Subcutaneous abdominal adipose tissue (tissue), 5 donors: ENCODE measurements at regions not wholly inside any gene's neighbourhood (a gene's known extent, or its start where the extent isn't known, plus 50 kb on each side); places are given as distances from the start of the nearest gene placed in this dataset.

Source experiments
- H3K27ac ChIP-seq: one replicate; pipeline ENCODE4 v1.7.0; 2013; ENCODE audit warnings: low read depth, mild to moderate bottlenecking, inconsistent platforms, low read length, moderate library complexity
- H3K27me3 ChIP-seq, 5 donors: one replicate each; pipeline ENCODE4 v1.7.0; 2013; ENCODE audit warnings: low read length in 5 of 5, inconsistent platforms in 1 of 5; ENCODE audit not compliant: control insufficient read depth in 5 of 5, insufficient read depth in 4 of 5
- H3K36me3 ChIP-seq, 5 donors: one replicate each; pipeline ENCODE4 v1.7.0; 2013; ENCODE audit warnings: low read length in 5 of 5; ENCODE audit not compliant: control insufficient read depth in 5 of 5, insufficient read depth in 5 of 5
- H3K4me1 ChIP-seq, 5 donors: one replicate each; pipeline ENCODE4 v1.7.0; 2013; ENCODE audit warnings: low read length in 5 of 5, mild to moderate bottlenecking in 3 of 5, moderate library complexity in 1 of 5; ENCODE audit not compliant: control insufficient read depth in 5 of 5, insufficient read depth in 5 of 5
- H3K4me3 ChIP-seq, 5 donors: one replicate each; pipeline ENCODE4 v1.7.0; 2013; ENCODE audit warnings: low read length in 5 of 5, low read depth in 1 of 5
- H3K9ac ChIP-seq, 5 donors: one replicate each; pipeline ENCODE4 v1.7.0; 2013; ENCODE audit warnings: low read length in 5 of 5, mild to moderate bottlenecking in 4 of 5, moderate library complexity in 3 of 5
- H3K9me3 ChIP-seq, 5 donors: one replicate each; pipeline ENCODE4 v1.7.0; 2013; ENCODE audit warnings: low read length in 5 of 5; ENCODE audit not compliant: control insufficient read depth in 5 of 5
- donor health status: healthy.
- donor health status: healthy.
- donor health status: healthy.
- donor health status: healthy.
- donor health status: healthy.

DNA sequence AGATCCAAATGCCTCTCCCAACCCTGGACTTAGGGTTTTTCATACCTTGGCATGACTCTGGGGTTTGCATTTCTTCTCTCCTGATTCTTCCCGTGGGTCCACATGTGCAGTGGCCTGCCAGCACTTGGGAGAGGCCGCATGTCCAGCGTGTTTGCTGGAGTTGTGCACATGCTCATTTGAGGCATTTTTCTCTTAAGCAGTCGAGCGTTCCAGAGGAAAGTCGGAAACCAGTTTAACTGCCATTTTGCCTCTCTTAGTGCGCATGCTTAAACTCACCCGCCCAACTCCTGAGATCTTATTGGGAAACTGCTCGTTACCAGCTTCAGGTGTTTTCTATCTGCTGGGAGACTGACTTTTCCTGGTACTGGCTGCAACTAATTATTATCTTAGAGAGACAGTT lies 888.4 kb upstream of the PHF14 start:
- Histone ChIP-seq H3K9me3 (no peaks in the 10 kb centered on the region), H3K36me3 (no peaks in the 10 kb centered on the region), H3K27ac (no peak overlapping the region)

DNA sequence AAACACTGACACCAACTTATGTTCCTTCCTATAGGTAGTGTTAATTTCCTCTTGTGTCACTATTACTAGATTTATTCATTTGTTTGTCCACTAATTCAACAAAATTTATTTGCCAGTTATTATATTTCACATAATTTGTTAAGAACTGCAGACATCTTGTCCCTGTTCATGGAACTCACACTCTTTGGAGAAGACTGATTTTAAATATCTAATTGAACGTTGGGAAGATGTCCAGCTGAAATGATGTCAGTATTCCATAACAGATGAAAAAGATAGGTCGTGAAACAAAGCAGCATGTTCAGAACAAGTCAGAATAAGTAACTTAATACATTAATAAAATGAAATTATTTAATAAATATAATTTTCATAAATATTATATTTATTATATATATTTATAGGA lies 873.1 kb upstream of the PHF14 start:
- Histone ChIP-seq H3K9me3 (no peaks in the 10 kb centered on the region), H3K27me3 (no peaks in the 10 kb centered on the region), H3K9ac (no peak overlapping the region), H3K27ac (no peak overlapping the region), H3K4me3 (no peak overlapping the region), H3K36me3 (no peaks in the 10 kb centered on the region), H3K4me1 (no peaks in the 10 kb centered on the region)

More for the DNA sequence above, 888.4 kb upstream of the PHF14 start:
- Histone ChIP-seq H3K9ac (no peak overlapping the region), H3K4me3 (no peak overlapping the region), H3K27me3 (no peaks in the 10 kb centered on the region), H3K4me1 (no peaks in the 10 kb centered on the region)

DNA sequence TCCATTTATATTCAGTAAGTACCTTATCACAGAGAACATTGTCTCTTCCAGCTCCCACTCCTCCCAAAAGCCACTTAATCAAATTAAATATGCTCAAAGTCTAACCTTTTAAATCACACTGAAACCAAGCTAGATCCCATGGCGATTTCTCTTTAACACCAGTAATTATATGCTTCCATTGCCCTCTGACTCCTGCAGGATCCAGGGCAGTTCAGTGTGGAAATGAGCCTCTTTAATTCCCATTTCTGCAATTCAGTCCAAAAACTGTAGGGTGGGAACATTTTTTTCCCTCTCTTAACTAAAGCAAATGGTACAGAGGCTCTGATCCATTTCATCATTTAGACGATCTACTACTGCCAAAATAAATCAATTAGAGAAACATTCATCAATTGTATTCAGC lies 872.3 kb upstream of the PHF14 start:
- no peaks in the 10 kb centered on the region for H3K27me3 ChIP-seq
- H3K4me1 ChIP-seq = no peaks in the 10 kb centered on the region
- H3K27ac ChIP-seq = no peak overlapping the region
- H3K9ac ChIP-seq = no peak overlapping the region
- H3K4me3 ChIP-seq = no peak overlapping the region
- H3K9me3 ChIP-seq = no peaks in the 10 kb centered on the region
- H3K36me3 ChIP-seq = no peaks in the 10 kb centered on the region

DNA sequence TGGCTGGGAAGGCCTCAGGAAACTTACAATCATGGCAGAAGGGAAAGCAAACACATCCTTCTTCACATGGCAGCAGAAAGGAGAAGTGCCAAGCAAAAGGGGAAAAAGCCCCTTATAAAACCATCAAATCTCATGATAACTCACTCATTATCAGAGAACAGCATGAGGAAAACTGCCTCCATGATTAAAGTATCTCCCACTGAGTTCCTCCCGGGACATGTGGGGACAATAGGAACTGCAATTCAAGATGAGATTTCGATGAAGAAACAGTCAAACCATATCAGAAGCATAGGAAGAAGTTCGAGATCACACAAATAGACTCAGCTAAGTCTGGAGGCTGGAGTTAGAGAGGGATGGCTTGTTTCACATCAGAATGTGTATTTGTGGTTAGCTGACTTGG lies 869.4 kb upstream of the PHF14 start:
- Histone ChIP-seq H3K4me1 (no peaks in the 10 kb centered on the region), H3K9ac (no peak overlapping the region)

DNA sequence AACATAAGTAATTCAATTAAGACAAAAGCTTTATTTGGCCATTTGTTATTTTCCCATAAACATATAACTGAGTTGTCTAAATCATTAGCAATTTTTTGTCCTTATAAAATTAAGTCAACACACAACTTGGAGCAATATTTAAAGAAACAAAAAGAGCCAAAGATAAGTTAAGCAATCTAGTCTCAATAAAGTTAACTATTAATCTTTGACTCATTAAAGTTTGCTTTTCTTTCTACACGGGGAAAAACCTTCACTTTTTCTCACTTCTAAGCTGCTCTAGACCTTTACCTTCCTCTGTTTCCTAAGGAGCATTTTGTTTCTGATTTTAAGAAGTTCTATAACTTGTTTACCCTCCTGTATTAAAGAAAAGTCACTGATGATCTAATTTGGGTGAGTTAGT lies 867.1 kb upstream of the PHF14 start:
- Histone ChIP-seq H3K9ac (no peak overlapping the region), H3K27ac (no peak overlapping the region), H3K27me3 (no peaks in the 10 kb centered on the region)

More for the DNA sequence above, 869.4 kb upstream of the PHF14 start:
- Histone ChIP-seq H3K27me3 (no peaks in the 10 kb centered on the region), H3K36me3 (no peaks in the 10 kb centered on the region), H3K9me3 (no peaks in the 10 kb centered on the region), H3K4me3 (no peak overlapping the region), H3K27ac (no peak overlapping the region)

DNA sequence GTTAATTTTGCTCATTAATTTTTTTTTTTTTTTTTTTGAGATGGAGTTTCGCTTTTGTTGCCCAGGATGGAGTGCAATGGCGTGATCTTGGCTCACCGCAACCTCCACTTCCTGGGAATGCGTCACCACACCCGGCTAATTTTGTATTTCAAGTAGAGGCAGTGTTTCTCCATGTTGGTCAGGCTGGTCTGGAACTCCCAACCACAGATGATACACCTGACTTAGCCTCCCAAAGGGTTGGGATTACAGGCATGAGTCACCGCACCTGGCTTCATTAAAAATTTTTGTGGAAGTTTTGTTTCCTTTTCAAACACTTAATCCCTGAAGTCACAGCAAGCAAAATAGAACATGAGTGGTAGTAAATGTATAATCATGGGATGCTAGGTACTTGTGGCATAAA lies 857.2 kb upstream of the PHF14 start:
- Histone ChIP-seq H3K36me3 (no peaks in the 10 kb centered on the region), H3K9me3 (peaks cover 0 to 3% (median 0%) of the 10 kb centered on the region in 5 donors), H3K27ac (no peak overlapping the region), H3K27me3 (no peaks in the 10 kb centered on the region), H3K4me3 (no peak overlapping the region), H3K9ac (no peak overlapping the region), H3K4me1 (no peaks in the 10 kb centered on the region)

More for the DNA sequence above, 867.1 kb upstream of the PHF14 start:
- Histone ChIP-seq H3K4me3 (no peak overlapping the region), H3K4me1 (no peaks in the 10 kb centered on the region), H3K9me3 (no peaks in the 10 kb centered on the region), H3K36me3 (no peaks in the 10 kb centered on the region)

DNA sequence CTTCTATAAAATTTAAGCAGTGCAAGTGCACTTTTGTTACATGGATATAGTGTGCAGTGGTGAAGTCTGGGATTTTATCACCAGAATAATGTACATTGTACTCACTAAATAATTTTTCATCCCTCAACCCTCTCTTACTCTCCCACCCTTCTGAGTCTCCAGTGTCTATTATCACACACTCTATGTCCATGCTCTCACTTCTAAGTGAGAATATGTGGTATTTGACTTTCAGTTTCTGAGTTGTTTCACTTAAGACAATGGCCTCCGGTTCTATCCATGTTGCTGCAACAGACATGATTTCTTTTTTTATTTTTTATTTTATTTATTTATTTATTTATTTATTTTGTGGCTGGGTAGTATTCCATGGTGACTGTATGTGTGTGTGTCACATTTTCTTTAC lies 855.9 kb upstream of the PHF14 start:
- H3K36me3 ChIP-seq = no peaks in the 10 kb centered on the region
- H3K9me3 ChIP-seq = peaks cover 0 to 3% (median 0%) of the 10 kb centered on the region in 5 donors
- peaks cover 0 to 7% (median 0%) of the 10 kb centered on the region in 5 donors for H3K4me1 ChIP-seq
- no peak overlapping the region for H3K27ac ChIP-seq
- H3K4me3 ChIP-seq = no peak overlapping the region
- no peak overlapping the region for H3K9ac ChIP-seq
- no peaks in the 10 kb centered on the region for H3K27me3 ChIP-seq

DNA sequence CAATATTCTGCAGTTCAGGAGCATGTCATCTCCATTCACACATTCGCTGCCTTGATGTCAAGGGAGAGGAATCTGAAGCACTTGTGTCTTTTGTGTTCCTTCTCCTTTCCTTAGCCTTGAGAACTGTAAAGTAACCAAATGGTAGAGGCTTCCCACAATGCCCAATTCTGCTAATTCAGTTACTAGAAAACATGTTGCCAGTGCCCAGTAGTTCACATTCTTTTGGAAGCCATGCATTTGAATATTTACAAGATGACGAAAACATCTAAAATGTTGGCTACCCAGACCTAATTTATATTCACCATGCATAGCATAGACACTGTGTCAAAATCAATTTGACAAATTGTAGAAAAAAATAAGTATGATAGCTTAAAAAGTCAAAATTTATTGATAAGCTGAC lies 852.7 kb upstream of the PHF14 start:
- no peak overlapping the region for H3K27ac ChIP-seq
- H3K36me3 ChIP-seq = no peaks in the 10 kb centered on the region
- peaks cover 0 to 10% (median 0%) of the 10 kb centered on the region in 5 donors for H3K4me1 ChIP-seq
- H3K4me3 ChIP-seq = no peak overlapping the region
- no peaks in the 10 kb centered on the region for H3K27me3 ChIP-seq
- H3K9me3 ChIP-seq = peaks cover 0 to 3% (median 0%) of the 10 kb centered on the region in 5 donors
- no peak overlapping the region for H3K9ac ChIP-seq

DNA sequence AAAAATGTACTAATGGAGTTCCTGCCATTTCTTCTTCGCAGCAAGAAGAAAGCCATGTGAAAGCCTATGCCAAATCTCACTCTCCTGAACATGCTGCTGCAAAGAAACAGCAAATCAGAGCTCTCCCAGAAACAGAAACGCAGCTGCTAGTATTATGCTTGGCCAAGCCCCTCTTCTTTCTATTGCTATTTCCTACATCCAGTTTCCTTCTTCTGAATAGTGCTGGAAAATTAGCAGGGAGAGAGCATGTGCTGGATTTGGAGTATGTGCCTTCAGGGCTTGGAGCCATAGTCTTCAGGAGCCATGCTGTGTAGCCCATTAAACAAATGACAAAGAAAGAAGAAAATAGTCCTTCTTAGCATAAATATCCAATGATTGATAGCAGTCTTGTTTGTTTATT lies 852.0 kb upstream of the PHF14 start:
- Histone ChIP-seq H3K9me3 (peaks cover 0 to 3% (median 0%) of the 10 kb centered on the region in 5 donors), H3K27me3 (no peaks in the 10 kb centered on the region), H3K9ac (no peak overlapping the region), H3K36me3 (no peaks in the 10 kb centered on the region), H3K4me3 (no peak overlapping the region), H3K27ac (no peak overlapping the region), H3K4me1 (peaks cover 0 to 10% (median 0%) of the 10 kb centered on the region in 5 donors)

DNA sequence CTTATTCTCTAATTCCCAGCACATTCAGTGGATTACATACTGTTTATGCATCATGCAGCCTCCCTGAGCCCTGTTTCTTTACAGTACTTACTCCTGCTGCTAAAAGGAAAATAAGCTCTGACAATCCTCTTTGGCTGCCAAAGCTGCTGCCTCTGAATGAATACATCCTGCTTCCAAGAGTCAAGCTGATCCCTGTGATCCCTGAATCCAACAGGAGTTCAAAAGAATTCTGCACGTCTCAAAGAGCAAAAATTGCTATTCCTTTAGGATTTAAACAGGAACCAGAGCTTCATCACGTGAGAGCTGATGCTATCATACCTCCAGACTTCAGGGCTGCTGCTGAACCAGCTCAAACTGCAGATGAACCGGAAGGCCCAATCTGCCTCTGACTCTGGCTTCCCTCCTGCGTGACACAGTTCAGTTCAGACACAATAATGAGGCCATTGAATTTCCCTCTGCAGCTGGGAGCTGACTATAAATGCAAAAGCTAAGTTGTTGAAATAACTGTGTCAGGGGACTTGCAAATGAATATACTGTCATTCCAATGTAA lies 851.0 kb upstream of the PHF14 start:
- Histone ChIP-seq H3K36me3 (no peaks in the 10 kb centered on the region), H3K9ac (peak overlapping the region in 1 of 5 donors; percentile 12), H3K9me3 (peaks cover 0 to 3% (median 0%) of the 10 kb centered on the region in 5 donors), H3K4me3 (no peak overlapping the region), H3K4me1 (peaks cover 0 to 10% (median 0%) of the 10 kb centered on the region in 5 donors), H3K27me3 (no peaks in the 10 kb centered on the region), H3K27ac (no peak overlapping the region)
